ENCODE measurements at regions not wholly inside any gene's neighbourhood (a gene's known extent, or its start where the extent isn't known, plus 50 kb on each side); places are given as distances from the start of the nearest gene placed in this dataset.

GRCh38 chr4:58688568-58688967 is 1578.4 kb upstream of the IGFBP7 start:
- DNase-seq (ENCODE audit: low read depth): no peak

- DNase-seq (ENCODE audit: low read depth): no peak
These were observed 1569.7 kb upstream of the IGFBP7 start for GRCh38 chr4:58679886-58680285.

- no peak for DNase-seq (ENCODE audit: low read depth)
These were observed 1568.9 kb upstream of the IGFBP7 start for GRCh38 chr4:58679051-58679450.

- DNase-seq (ENCODE audit: low read depth): no peak
These were observed 1559.6 kb upstream of the IGFBP7 start for GRCh38 chr4:58669783-58670182.

- no peak for DNase-seq (ENCODE audit: low read depth)
These were observed 1555.5 kb upstream of the IGFBP7 start for GRCh38 chr4:58665649-58666048.

- no peak for DNase-seq (ENCODE audit: low read depth)
These were observed 1548.5 kb upstream of the IGFBP7 start for GRCh38 chr4:58658701-58659100.

GRCh38 chr4:58653251-58653650 is 1543.1 kb upstream of the IGFBP7 start:
- no peak for DNase-seq (ENCODE audit: low read depth)

- no peak for DNase-seq (ENCODE audit: low read depth)
These were observed 1539.0 kb upstream of the IGFBP7 start for GRCh38 chr4:58649226-58649625.

- no peak for DNase-seq (ENCODE audit: low read depth)
These were observed 1535.9 kb upstream of the IGFBP7 start for GRCh38 chr4:58646126-58646525.

GRCh38 chr4:58644549-58644948 is 1534.4 kb upstream of the IGFBP7 start:
- DNase-seq (ENCODE audit: low read depth): no peak

GRCh38 chr4:58636381-58636780 is 1526.2 kb upstream of the IGFBP7 start:
- no peak for DNase-seq (ENCODE audit: low read depth)

GRCh38 chr4:58617226-58617625 is 1507.0 kb upstream of the IGFBP7 start:
- DNase-seq (ENCODE audit: low read depth): no peak

GRCh38 chr4:58611012-58611411 is 1500.8 kb upstream of the IGFBP7 start:
- no peak for DNase-seq (ENCODE audit: low read depth)

- DNase-seq (ENCODE audit: low read depth): no peak
These were observed 1496.1 kb upstream of the IGFBP7 start for GRCh38 chr4:58606303-58606702.

- no peak for DNase-seq (ENCODE audit: low read depth)
These were observed 1493.8 kb upstream of the IGFBP7 start for GRCh38 chr4:58603951-58604350.

GRCh38 chr4:58602731-58603359 is 1492.7 kb upstream of the IGFBP7 start:
- DNase-seq (ENCODE audit: low read depth): no peak

GRCh38 chr4:58602022-58602421 is 1491.8 kb upstream of the IGFBP7 start:
- DNase-seq (ENCODE audit: low read depth): no peak

- no peak for DNase-seq (ENCODE audit: low read depth)
These were observed 1490.1 kb upstream of the IGFBP7 start for GRCh38 chr4:58600290-58600689.

GRCh38 chr4:58590722-58591121 is 1480.5 kb upstream of the IGFBP7 start:
- DNase-seq (ENCODE audit: low read depth): no peak

- DNase-seq (ENCODE audit: low read depth): no peak
These were observed 1477.7 kb upstream of the IGFBP7 start for GRCh38 chr4:58587856-58588255.

GRCh38 chr4:58566260-58566659 is 1456.1 kb upstream of the IGFBP7 start:
- no peak for DNase-seq (ENCODE audit: low read depth)

GRCh38 chr4:58564695-58565475 is 1454.7 kb upstream of the IGFBP7 start:
- DNase-seq (ENCODE audit: low read depth): no peak

GRCh38 chr4:58561170-58561569 is 1451.0 kb upstream of the IGFBP7 start:
- DNase-seq (ENCODE audit: low read depth): no peak

- DNase-seq (ENCODE audit: low read depth): no peak
These were observed 1450.6 kb upstream of the IGFBP7 start for GRCh38 chr4:58560736-58561135.

Measured in stimulated activated CD4-positive, alpha-beta T cell treated with anti-CD3 and anti-CD28 coated beads, Interleukin-2, amount 100 ng/mL, for 4 hours (primary cell).